Tibial nerve (tissue), 4 donors: ENCODE measurements at regions not wholly inside any gene's neighbourhood (a gene's known extent, or its start where the extent isn't known, plus 50 kb on each side); places are given as distances from the start of the nearest gene placed in this dataset.

ENCODE experiments used
- DNase-seq, 2 donors: peaks; one replicate each; pipeline ENCODE4 v3.0.0-alpha.2; 2019; ENCODE audit warnings: low spot score in 2 of 2
- H3K27ac ChIP-seq, 4 donors: fragments of 200-600 bp; sonication (generic) in 3 of 4; one replicate each; pipeline ENCODE4 v1.5.1; 2017 to 2019; ENCODE audit warnings: mild to moderate bottlenecking in 1 of 4
- H3K27me3 ChIP-seq, 2 donors: fragments of 200-600 bp; sonication (generic) in 1 of 2; one replicate each; pipeline versions ENCODE4 v1.5.1 to v1.6.0; 2017 to 2019
- H3K36me3 ChIP-seq, 3 donors: fragments of 200-600 bp; sonication (generic); one replicate each; pipeline ENCODE4 v1.5.1; 2018 to 2019
- H3K4me1 ChIP-seq, 4 donors: fragments of 200-600 bp; sonication (generic) in 3 of 4; one replicate each; pipeline ENCODE4 v1.5.1; 2017 to 2019
- H3K4me3 ChIP-seq, 4 donors: fragments of 200-600 bp; sonication (generic) in 3 of 4; one replicate each; pipeline ENCODE4 v1.5.1; 2017 to 2019; ENCODE audit warnings: mild to moderate bottlenecking in 1 of 4, moderate library complexity in 1 of 4
- H3K9me3 ChIP-seq, 4 donors: fragments of 200-600 bp; sonication (generic) in 3 of 4; one replicate each; pipeline ENCODE4 v1.5.1; 2017 to 2019
- CTCF ChIP-seq, 5 experiments: fragments of 200-600 bp in 3 of 5; fragments of 450-650 bp in 2 of 5; sonication (generic) in 3 of 5; IDR thresholded peaks; one replicate each; pipeline ENCODE4 v1.5.1; 2016 to 2019; ENCODE audit warnings: antibody characterized with exemption in 5 of 5, mild to moderate bottlenecking in 3 of 5, moderate library complexity in 2 of 5
- EP300 ChIP-seq, 2 donors: sonication (generic); formaldehyde crosslinking; IDR thresholded peaks; one replicate each; pipeline ENCODE4 v1.6.1; 2017; ENCODE audit warnings: antibody characterized with exemption in 2 of 2, mild to moderate bottlenecking in 1 of 2
- POLR2A ChIP-seq, 2 donors: fragments of 450-650 bp; IDR thresholded peaks; one replicate each; pipeline ENCODE4 v1.6.1; 2017; ENCODE audit warnings: antibody characterized with exemption in 2 of 2, mild to moderate bottlenecking in 2 of 2, moderate library complexity in 2 of 2
- WGBS, 2 donors: methylation state at CpG; one replicate each; pipeline ENCODE4 v1.1.5; 2018; 5-methylcytosine and 5-hydroxymethylcytosine counted together

- no peaks in the 10 kb centered on the region for H3K9me3 ChIP-seq
- H3K27ac ChIP-seq, result no peak overlapping the region
- H3K4me1 ChIP-seq, result no peaks in the 10 kb centered on the region
- WGBS, 2 donors, result 74 to 75% methylated on average over 8 of the region's 8 CpGs
- TF ChIP-seq POLR2A (IDR thresholded peaks at IDR 0.05), result no peak
- TF ChIP-seq EP300 (IDR thresholded peaks at IDR 0.05), result no peak
- no peak for TF ChIP-seq CTCF (IDR thresholded peaks at IDR 0.05)
- no peaks in the 10 kb centered on the region for H3K36me3 ChIP-seq
- no peak for DNase-seq
- no peak overlapping the region for H3K4me3 ChIP-seq
- no peaks in the 10 kb centered on the region for H3K27me3 ChIP-seq
Observed at GRCh38 chr2:173659509-173659908, 304.8 kb downstream of the CDCA7 start.

GRCh38 chr2:173661586-173661985, 303.6 kb downstream of the SP3 start:
- 67 to 87% methylated on average over 2 of the region's 2 CpGs for WGBS, 2 donors
- TF ChIP-seq EP300 (IDR thresholded peaks at IDR 0.05) (no peak), CTCF (IDR thresholded peaks at IDR 0.05) (no peak), POLR2A (IDR thresholded peaks at IDR 0.05) (no peak)
- Histone ChIP-seq H3K9me3 (no peaks in the 10 kb centered on the region), H3K36me3 (no peaks in the 10 kb centered on the region), H3K27me3 (no peaks in the 10 kb centered on the region), H3K4me3 (no peak overlapping the region), H3K4me1 (no peaks in the 10 kb centered on the region), H3K27ac (no peak overlapping the region)
- DNase-seq, result no peak

- Histone ChIP-seq H3K9me3 (no peaks in the 10 kb centered on the region), H3K4me3 (no peak overlapping the region), H3K27me3 (no peaks in the 10 kb centered on the region), H3K4me1 (no peaks in the 10 kb centered on the region), H3K27ac (no peak overlapping the region), H3K36me3 (no peaks in the 10 kb centered on the region)
- DNase-seq, result no peak
- WGBS, 2 donors, result 89 to 93% methylated on average over 4 of the region's 4 CpGs
- TF ChIP-seq EP300 (IDR thresholded peaks at IDR 0.05) (no peak), CTCF (IDR thresholded peaks at IDR 0.05) (no peak), POLR2A (IDR thresholded peaks at IDR 0.05) (no peak)
Observed at GRCh38 chr2:173663353-173663752, 301.8 kb downstream of the SP3 start.

GRCh38 chr2:173663835-173664512, 301.2 kb downstream of the SP3 start:
- Histone ChIP-seq H3K27ac (no peak overlapping the region), H3K36me3 (no peaks in the 10 kb centered on the region), H3K9me3 (no peaks in the 10 kb centered on the region), H3K4me3 (no peak overlapping the region), H3K27me3 (no peaks in the 10 kb centered on the region), H3K4me1 (no peaks in the 10 kb centered on the region)
- 85 to 88% methylated on average over 5 of the region's 5 CpGs for WGBS, 2 donors
- TF ChIP-seq EP300 (IDR thresholded peaks at IDR 0.05) (no peak), CTCF (IDR thresholded peaks at IDR 0.05) (no peak), POLR2A (IDR thresholded peaks at IDR 0.05) (no peak)
- DNase-seq, result no peak

- no peak for TF ChIP-seq POLR2A (IDR thresholded peaks at IDR 0.05)
- no peak for TF ChIP-seq EP300 (IDR thresholded peaks at IDR 0.05)
- TF ChIP-seq CTCF (IDR thresholded peaks at IDR 0.05), result no peak
- Histone ChIP-seq H3K4me1 (no peaks in the 10 kb centered on the region), H3K9me3 (no peaks in the 10 kb centered on the region), H3K27me3 (no peaks in the 10 kb centered on the region), H3K36me3 (no peaks in the 10 kb centered on the region), H3K4me3 (no peak overlapping the region), H3K27ac (no peak overlapping the region)
- DNase-seq, result no peak
- 82 to 86% methylated on average over 6 of the region's 6 CpGs for WGBS, 2 donors
Observed at GRCh38 chr2:173664513-173664910, 300.7 kb downstream of the SP3 start.
